Stimulated activated naive CD4-positive, alpha-beta T cell treated with Interleukin-2 at 50 U/mL for 16 hours (primary cell): ENCODE measurements at regions not wholly inside any gene's neighbourhood (a gene's known extent, or its start where the extent isn't known, plus 50 kb on each side); places are given as distances from the start of the nearest gene placed in this dataset.

Experiments
- DNase-seq: peaks from one replicate; lab custom pipeline; 2025; lab: John Stamatoyannopoulos, UW

GRCh38 chr3:31224936-31225335, 307.8 kb upstream of the STT3B start:
- no peak for DNase-seq

GRCh38 chr3:31225923-31226322, 306.8 kb upstream of the STT3B start:
- no peak for DNase-seq

- no peak for DNase-seq
These were observed 306.4 kb upstream of the STT3B start for GRCh38 chr3:31226346-31226745.

- DNase-seq, result no peak
These were observed 305.6 kb upstream of the STT3B start for GRCh38 chr3:31227131-31227562.

GRCh38 chr3:31230425-31231223, 302.1 kb upstream of the STT3B start:
- DNase-seq, result no peak

- DNase-seq, result no peak
These were observed 300.4 kb upstream of the STT3B start for GRCh38 chr3:31232055-31233025.

- no peak for DNase-seq
These were observed 298.6 kb upstream of the STT3B start for GRCh38 chr3:31234145-31234544.

GRCh38 chr3:31235062-31235700, 297.5 kb upstream of the STT3B start:
- no peak for DNase-seq

- DNase-seq, result no peak
These were observed 294.8 kb upstream of the STT3B start for GRCh38 chr3:31237887-31238286.

GRCh38 chr3:31240013-31240412, 292.7 kb upstream of the STT3B start:
- DNase-seq, result no peak

GRCh38 chr3:31240466-31240865, 292.3 kb upstream of the STT3B start:
- no peak for DNase-seq

GRCh38 chr3:31240874-31241273, 291.9 kb upstream of the STT3B start:
- no peak for DNase-seq

- no peak for DNase-seq
These were observed 291.2 kb upstream of the STT3B start for GRCh38 chr3:31241533-31241932.

- peak; percentile 15 for DNase-seq
These were observed 290.4 kb upstream of the STT3B start for GRCh38 chr3:31242026-31242960.

GRCh38 chr3:31244929-31245817, 287.6 kb upstream of the STT3B start:
- no peak for DNase-seq

- DNase-seq, result no peak
These were observed 286.2 kb upstream of the STT3B start for GRCh38 chr3:31246293-31247062.

- DNase-seq, result no peak
These were observed 285.7 kb upstream of the STT3B start for GRCh38 chr3:31247063-31247447.

- no peak for DNase-seq
These were observed 284.7 kb upstream of the STT3B start for GRCh38 chr3:31247850-31248562.

- no peak for DNase-seq
These were observed 284.1 kb upstream of the STT3B start for GRCh38 chr3:31248563-31248992.
